ENCODE measurements at regions not wholly inside any gene's neighbourhood (a gene's known extent, or its start where the extent isn't known, plus 50 kb on each side); places are given as distances from the start of the nearest gene placed in this dataset.

- POLR2A ChIA-PET, result no interaction called here
- peaks cover 10% of the 10 kb centered on the region for H3K27me3 Mint-ChIP-seq
- H3K4me1 Mint-ChIP-seq, result no peaks in the 10 kb centered on the region
- CTCF ChIA-PET, result no interaction called here
- H3K36me3 Mint-ChIP-seq (ENCODE audit: low read depth), result no peaks in the 10 kb centered on the region
- ATAC-seq (ENCODE audit: low read depth), result no peak
- no peak overlapping the region for H3K27ac Mint-ChIP-seq
- H3K4me3 Mint-ChIP-seq, result no peak overlapping the region
- DNase-seq, result no peak
- intact Hi-C loops (cut with micrococcal nuclease), result no loop called here
- no peak for TF ChIP-seq CTCF (IDR thresholded peaks at IDR 0.05)
- no peaks in the 10 kb centered on the region for H3K9me3 Mint-ChIP-seq
These were observed 150.1 kb upstream of the RMP24 start for GRCh38 chr18:35822413-35822812.

DNA sequence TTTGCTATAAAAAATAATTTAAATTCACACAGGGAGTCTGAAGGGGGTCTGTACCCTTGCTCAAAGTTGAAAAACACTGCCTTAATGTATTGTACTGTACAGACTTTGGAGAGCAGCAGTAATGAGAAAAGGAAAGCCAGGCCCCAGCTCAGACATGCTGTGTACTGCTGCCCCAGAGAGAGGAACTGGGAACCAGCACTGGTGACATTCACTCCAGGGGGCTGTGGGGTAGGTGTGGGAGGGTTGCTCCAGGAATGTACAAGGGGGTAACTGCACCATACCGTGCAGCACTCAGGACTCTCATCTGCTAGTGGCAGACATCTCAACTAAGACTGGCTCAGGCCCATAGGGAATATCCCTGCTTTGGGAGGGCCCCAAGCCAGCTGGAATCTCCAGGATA, 146.0 kb upstream of the RMP24 start:
- H3K4me3 Mint-ChIP-seq, result no peak overlapping the region
- no peak overlapping the region for H3K27ac Mint-ChIP-seq
- DNase-seq (no peak), ATAC-seq (ENCODE audit: low read depth) (no peak)
- H3K9me3 Mint-ChIP-seq, result peaks cover 13% of the 10 kb centered on the region
- no peak for TF ChIP-seq CTCF (IDR thresholded peaks at IDR 0.05)
- intact Hi-C loops (cut with micrococcal nuclease), result no loop called here
- CTCF ChIA-PET, result no interaction called here
- POLR2A ChIA-PET, result no interaction called here
- H3K4me1 Mint-ChIP-seq, result peaks cover 3% of the 10 kb centered on the region
- H3K27me3 Mint-ChIP-seq, result peaks cover 10% of the 10 kb centered on the region
- H3K36me3 Mint-ChIP-seq (ENCODE audit: low read depth), result no peaks in the 10 kb centered on the region

DNA sequence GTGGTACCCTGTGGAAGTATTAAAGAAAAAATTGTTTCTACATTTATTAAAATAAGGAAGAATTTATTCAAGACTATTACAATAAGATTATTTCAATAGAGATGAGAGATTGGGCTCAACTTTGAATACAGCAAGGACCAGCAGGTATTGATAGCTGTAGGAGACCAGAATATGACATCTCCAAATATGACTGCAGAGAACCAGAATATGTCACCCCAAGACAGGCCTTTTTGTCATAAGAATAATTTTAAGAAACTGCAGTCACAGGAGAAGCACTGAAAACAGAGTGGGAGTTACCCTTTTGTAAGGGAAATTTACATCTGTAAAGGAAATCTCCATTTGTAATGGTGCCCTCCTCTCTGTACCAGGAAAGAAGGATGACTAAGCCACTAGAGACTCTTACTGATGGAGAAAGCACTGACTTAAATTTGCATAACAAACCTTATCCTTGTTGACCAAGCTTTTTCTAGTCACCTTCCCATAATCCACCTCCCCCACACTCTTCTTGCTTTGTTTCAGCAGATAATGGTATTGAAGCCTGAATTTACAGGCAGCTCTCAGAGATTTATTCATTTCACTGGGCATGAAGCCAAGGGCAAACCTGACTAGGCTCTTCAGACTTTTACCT, 145.1 kb upstream of the RMP24 start:
- DNase-seq, result no peak
- Mint-ChIP-seq H3K4me1 (peaks cover 6% of the 10 kb centered on the region), H3K36me3 (ENCODE audit: low read depth) (no peaks in the 10 kb centered on the region), H3K27me3 (peaks cover 10% of the 10 kb centered on the region), H3K27ac (no peak overlapping the region), H3K9me3 (peaks cover 16% of the 10 kb centered on the region), H3K4me3 (no peak overlapping the region)
- no peak for TF ChIP-seq CTCF (IDR thresholded peaks at IDR 0.05)
- POLR2A ChIA-PET, result no interaction called here
- CTCF ChIA-PET, result no interaction called here
- intact Hi-C loops (cut with micrococcal nuclease), result no loop called here
- no peak for ATAC-seq (ENCODE audit: low read depth)

GRCh38 chr18:35827903-35828275, 144.6 kb upstream of the RMP24 start:
- no peak for TF ChIP-seq CTCF (IDR thresholded peaks at IDR 0.05)
- Mint-ChIP-seq H3K9me3 (peaks cover 21% of the 10 kb centered on the region), H3K36me3 (ENCODE audit: low read depth) (no peaks in the 10 kb centered on the region), H3K27ac (no peak overlapping the region), H3K4me3 (no peak overlapping the region), H3K27me3 (peaks cover 10% of the 10 kb centered on the region), H3K4me1 (peaks cover 6% of the 10 kb centered on the region)
- ATAC-seq (ENCODE audit: low read depth) (no peak), DNase-seq (no peak)
- intact Hi-C loops (cut with micrococcal nuclease), result no loop called here
- POLR2A ChIA-PET, result no interaction called here
- CTCF ChIA-PET, result no interaction called here

- DNase-seq (no peak), ATAC-seq (ENCODE audit: low read depth) (no peak)
- peaks cover 27% of the 10 kb centered on the region for H3K9me3 Mint-ChIP-seq
- H3K36me3 Mint-ChIP-seq (ENCODE audit: low read depth), result no peaks in the 10 kb centered on the region
- H3K27me3 Mint-ChIP-seq, result peaks cover 10% of the 10 kb centered on the region
- intact Hi-C loops (cut with micrococcal nuclease), result no loop called here
- no peak overlapping the region for H3K4me3 Mint-ChIP-seq
- no peak overlapping the region for H3K27ac Mint-ChIP-seq
- no peak for TF ChIP-seq CTCF (IDR thresholded peaks at IDR 0.05)
- POLR2A ChIA-PET, result no interaction called here
- CTCF ChIA-PET, result no interaction called here
- peaks cover 6% of the 10 kb centered on the region for H3K4me1 Mint-ChIP-seq
These were observed 143.9 kb upstream of the RMP24 start for GRCh38 chr18:35828591-35828990.
